Fibroblast of gingiva (primary cell): ENCODE measurements at regions not wholly inside any gene's neighbourhood (a gene's known extent, or its start where the extent isn't known, plus 50 kb on each side); places are given as distances from the start of the nearest gene placed in this dataset.
"Not testable (repeated sequence)": the region's sequence is repeated elsewhere in the genome, so short reads cannot be mapped to it uniquely, and the experiment has no call there.

Source experiments
- DNase-seq: peaks from one replicate; pipeline ENCODE4 v3.0.0-alpha.2; 2011; ENCODE audit warnings: low read depth

- no peak for DNase-seq
Observed at GRCh38 chr14:49367696-49368095, 218.5 kb downstream of the RPS29 start.

DNA sequence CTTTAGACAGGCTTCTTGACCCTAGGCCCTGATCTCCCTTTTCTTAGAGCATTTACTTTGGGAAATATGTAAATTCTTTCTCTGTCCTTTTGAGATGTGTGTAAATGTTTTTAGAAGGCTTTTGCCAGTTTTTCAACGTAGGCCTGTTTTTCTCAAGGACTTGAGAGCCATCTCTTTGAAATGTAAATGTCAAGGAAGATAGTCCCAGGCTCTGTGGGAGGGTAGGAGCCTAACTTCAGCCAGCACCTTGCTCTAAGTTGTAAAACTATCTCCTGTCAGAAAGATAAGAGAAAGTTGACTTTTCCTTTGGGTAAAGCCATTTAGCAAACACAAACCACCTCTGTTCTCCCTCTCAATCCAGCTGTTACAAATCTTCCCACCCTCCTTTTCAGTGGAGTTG lies 219.8 kb downstream of the RPS29 start:
- no peak for DNase-seq

DNA sequence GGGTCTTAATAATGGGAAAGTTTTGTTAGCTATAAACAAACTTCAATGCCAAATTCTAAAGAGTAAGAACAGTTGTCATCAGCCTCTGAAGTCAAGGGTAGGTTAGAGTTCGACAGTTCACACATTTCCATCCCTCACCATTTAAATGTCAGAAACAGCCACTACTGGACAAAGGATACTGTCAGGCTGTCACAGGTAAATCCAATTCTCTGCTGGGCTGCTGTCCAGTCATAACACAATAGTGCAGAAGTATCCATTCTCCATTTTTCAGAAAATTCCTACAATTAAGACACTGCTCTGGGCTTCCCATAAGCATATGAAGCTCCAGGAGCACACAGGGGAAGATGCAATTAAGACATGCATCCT lies 221.4 kb downstream of the RPS29 start:
- DNase-seq: no peak

- DNase-seq: no peak
Observed at GRCh38 chr14:49363821-49364751, 222.1 kb downstream of the RPS29 start.

GRCh38 chr14:49362916-49363315 lies 223.3 kb downstream of the RPS29 start:
- DNase-seq: no peak

DNA sequence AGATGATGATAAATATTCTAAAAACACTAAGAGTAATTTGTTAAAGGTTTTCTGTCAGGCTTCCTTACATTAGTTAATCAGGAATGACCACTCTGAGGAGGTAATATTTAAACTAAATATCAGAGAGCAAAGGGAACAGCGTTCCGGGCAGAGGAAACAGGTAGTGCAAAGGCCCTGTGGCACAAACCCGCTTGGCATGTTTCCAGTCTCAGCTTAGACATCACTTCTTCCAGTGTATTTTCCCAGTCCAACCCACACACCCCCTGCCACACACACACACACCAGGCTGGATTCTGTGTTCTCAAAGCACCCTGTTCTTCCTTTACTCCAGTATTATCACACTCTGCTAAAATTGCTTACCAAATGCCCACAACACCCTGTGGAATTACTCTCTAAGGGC lies 247.1 kb downstream of the RPS29 start:
- DNase-seq: no peak

DNA sequence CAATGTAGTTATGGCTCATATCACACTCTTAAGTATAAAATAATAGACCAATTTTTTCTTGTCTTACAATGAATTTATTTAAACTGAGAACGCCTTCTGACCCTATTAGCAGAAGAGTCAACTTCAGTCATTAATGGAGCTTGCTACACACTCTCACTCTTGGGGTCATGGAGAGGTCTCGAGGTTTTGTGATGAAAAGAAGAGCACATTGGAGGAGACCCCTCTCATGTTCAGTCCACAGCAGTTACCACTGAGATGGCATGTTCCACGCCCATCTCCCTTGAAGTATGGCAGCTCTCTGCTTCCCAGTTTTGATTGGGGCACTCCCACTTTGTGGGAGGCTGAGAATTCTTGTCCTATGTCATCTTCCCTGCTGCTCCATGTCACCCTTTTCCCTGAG lies 266.4 kb downstream of the RPS29 start:
- no peak for DNase-seq

- DNase-seq: no peak
Observed at GRCh38 chr14:49315570-49315969, 270.6 kb downstream of the RPS29 start.

DNA sequence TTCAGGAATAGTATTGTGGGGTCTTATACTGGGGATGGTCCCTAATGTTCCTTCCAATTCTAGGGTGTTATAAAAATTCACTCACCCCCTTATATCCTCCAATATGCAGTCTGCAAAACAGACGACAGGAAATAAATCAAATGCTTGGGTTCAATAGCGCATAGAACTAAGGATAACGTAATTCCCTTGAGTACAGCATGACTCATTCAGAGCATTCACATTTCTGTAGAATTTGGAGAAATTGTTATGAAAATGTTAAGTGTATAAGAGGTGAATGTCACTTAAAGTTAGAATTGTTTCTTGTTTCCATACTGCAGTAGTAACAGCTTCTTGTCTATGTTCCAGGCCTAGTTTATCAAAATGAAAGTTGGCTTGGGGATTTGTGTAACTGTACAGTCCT lies 271.4 kb downstream of the RPS29 start:
- no peak for DNase-seq

- no peak for DNase-seq
Observed at GRCh38 chr14:49313108-49313507, 273.1 kb downstream of the RPS29 start.

DNA sequence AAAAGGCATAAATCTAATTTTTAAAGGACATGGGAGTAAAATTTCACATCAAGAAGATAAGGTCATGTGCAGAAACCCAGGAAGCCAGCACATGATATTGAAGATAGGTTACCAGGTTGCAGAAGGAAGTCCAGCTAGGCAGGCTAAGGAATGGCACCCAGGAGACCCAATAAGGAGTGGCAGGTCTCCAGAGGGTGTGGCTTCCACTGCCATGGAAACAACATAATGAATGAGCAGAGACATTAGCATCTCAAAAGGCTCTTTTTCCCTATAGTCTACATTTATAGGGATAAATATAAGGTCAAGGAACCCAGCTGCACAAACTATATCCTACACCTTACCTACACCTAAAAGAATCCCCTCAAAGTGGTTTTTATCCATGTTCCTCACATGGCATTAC lies 275.9 kb downstream of the RPS29 start:
- no peak for DNase-seq

GRCh38 chr14:49306152-49306751 lies 279.9 kb downstream of the RPS29 start:
- DNase-seq: no peak

DNA sequence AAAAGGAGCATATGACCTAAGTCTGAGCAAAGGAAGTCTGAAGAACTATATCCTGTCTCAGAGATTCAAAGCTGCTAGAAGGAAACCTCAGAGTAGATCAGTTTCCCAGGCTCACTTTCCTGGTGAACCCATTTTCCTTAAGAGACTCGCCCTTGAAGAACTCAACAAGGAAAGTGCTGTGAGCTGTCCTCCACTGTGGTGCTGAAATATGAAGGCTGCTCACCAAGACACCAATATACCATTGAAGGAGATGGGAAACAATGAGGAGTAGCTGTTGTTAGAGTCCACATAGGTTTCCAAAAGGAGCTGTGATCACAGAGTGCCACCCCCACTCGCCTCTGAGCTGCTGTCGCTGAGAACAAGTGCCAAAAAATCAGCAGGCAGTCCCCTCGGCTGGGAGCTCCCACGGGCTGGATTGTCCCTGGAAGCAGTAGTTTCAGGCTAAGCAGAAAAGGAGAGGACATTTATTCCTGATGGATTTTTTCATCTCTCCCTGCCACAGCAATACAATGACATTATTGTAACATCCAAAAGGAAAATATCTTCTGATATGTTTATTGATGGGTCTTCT lies 282.1 kb downstream of the RPS29 start:
- no peak for DNase-seq

DNA sequence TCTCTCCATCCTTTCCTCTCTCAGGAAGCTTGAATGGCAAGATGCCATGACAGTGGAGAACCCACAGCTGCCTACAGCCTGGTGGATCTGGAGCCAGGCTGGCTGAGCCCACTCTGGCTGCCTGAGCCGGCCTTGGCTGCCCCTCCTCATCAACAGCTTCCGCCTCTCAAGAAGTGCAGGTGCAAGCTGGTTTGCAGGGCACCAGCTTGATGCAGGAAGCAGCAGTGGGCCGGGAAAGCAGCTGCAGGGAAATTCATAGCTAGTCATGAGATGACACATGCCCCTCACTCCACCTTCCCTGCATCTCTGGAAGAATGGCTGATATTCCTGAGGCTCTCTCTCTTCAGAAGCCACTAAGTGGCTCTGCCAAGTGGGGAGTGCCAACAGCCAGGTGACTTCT lies 289.1 kb downstream of the RPS29 start:
- DNase-seq: no peak

DNA sequence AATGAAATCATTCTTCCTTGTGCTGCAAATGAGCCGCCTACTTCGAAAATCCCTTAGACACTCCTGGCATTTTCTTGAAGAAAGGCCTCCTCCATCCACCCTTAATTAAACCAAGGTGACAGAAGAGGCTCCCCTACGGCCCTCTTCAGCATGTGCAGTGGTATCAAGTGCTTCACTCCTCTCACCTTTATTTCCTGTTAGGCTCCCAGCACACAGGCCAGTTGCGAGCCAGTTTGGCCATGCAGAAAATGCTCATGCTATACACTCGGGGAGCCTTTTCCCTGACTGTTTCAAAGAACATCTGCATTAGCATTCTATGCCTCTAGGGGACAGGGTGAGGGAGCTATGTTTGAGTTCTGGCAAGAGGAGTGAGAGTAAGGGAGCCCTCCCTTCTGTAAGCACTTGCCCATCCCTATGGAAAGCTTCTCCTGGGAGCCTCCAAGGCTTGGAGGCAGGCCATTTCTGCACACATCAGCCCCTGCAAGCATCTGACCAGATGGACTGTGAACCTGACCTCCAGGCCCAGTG lies 291.5 kb downstream of the RPS29 start:
- DNase-seq: no peak

DNA sequence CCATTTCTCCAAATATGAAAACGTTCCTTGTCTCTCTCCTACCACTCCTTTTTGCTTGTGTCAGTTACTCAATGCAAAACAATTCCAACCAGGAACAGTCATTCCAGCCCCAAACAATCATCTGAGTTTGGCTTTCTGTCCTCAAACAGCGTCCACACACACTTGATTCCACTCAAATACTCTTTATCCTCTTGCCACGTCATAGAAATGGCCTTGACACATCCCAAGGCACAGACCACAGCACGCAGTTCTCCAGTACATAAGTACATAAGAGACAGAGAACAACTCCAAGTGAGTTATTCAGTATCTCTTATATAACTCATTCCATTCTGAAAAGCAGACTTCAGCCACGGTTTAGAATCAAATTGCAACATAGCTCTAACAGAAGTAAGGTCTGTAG lies 299.2 kb downstream of the RPS29 start:
- DNase-seq: peak; percentile 2

GRCh38 chr14:49286257-49286983 lies 299.8 kb downstream of the RPS29 start:
- no peak for DNase-seq

DNA sequence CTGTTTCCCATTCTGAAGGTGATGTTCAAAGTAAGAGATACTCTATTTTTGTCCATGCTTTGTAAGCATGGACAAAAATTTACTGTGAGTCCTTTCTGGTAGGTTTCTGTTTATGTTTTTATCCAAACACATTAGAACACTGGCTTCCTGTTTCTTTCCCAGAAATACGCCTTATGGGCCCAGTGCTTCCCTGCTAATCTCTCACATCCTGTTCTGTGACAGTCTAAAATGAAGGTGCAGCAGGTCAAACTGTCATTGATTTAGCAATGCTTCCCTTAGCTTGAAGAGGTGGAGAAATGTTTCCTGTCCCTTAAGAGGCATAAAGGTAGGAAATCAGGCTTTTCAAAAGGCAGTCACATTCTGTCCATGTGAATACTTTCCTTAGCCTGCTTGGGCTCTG lies 305.6 kb downstream of the RPS29 start:
- no peak for DNase-seq

DNA sequence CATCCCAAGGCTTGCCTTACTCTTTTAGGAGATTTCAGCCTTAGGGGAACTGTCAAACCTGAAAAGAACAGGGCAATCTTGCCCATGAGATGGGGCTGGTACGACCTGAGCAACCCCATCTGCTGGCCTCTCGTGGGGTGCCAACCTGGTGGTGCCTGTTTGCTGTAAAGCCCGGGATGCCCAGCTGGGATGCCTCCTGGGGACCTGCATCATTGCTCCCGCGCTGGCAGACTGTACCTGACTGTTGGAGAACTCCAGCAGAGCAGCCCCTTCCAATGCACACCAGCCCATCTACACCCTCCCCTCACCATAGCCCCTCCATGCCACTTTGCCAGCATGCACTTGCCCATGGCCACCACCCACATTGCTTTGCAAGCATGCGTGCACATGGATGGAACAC lies 335.7 kb downstream of the RPS29 start:
- DNase-seq: no peak

- DNase-seq: peak; percentile 15
Observed at GRCh38 chr14:49250109-49250508, 336.1 kb downstream of the RPS29 start.

DNA sequence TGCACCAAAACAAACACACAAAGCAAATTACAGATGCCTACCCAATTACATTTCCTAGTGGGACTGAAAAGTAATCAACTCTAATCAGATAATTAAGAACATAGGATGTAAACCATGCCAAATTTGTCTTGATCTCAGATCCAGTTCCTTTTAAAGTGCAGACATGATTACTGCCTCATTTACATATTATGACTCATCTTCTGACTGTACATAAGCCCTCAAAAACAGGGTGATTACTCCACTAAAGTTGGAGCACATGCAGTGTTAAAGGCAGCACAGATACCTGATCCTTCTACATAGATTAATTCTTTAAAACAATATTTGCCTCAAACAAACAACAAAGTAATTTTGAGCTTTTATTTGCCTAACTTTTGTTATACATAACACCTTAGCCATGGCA lies 337.2 kb downstream of the RPS29 start:
- peak; percentile 13 for DNase-seq

- DNase-seq: not testable (repeated sequence)
Observed at GRCh38 chr14:49243777-49244176, 342.4 kb downstream of the RPS29 start.
